HepG2 (cell line): ENCODE measurements at regions not wholly inside any gene's neighbourhood (a gene's known extent, or its start where the extent isn't known, plus 50 kb on each side); places are given as distances from the start of the nearest gene placed in this dataset.

Source experiments
- ATAC-seq: fragments of 200-7000 bp; cut with Tn5 transposase; 3 replicates; pipeline ENCODE4 v1.9.1; 2020; ENCODE audit warnings: mild to moderate bottlenecking, moderate library complexity
- BruUV-seq: library from RNA; stranded (reverse); fragments of 400-500 nt; replicated peaks from 2 replicates; lab custom pipeline; 2021; lab: Mats Ljungman, UMichigan
- CTCF ChIA-PET: fragments of 300-600 bp; formaldehyde crosslinking; extraction: SDS; loops from one replicate; lab custom pipeline; 2021; ENCODE audit warnings: low total read pairs, inconsistent platforms, low intra/inter-chr PET ratio; lab: Yijun Ruan, JAX
- POLR2A ChIA-PET: fragments of 350-600 bp; sonication (Branson Sonifier 250); formaldehyde crosslinking; loops from one replicate; lab custom pipeline; 2020; ENCODE audit warnings: antibody characterized with exemption, inconsistent platforms; lab: Yijun Ruan, JAX
- DNase-seq: peaks from one replicate; pipeline ENCODE4 v3.0.0-alpha.2; 2015; ENCODE audit warnings: low spot score
- FAIRE-seq: peaks from 3 replicates; lab custom pipeline; 2011; peaks lifted over from hg19 to GRCh38; lab: Jason Lieb, UNC
- H2AFZ ChIP-seq: one replicate; pipeline ENCODE4 v1.6.1; 2011; ENCODE audit warnings: low read length, inconsistent platforms
- H3K27ac ChIP-seq: fragments of 300-600 bp; 3 replicates; pipeline ENCODE4 v1.8.0; 2011; ENCODE audit warnings: mixed run types, mild to moderate bottlenecking, mixed read lengths, low read length, inconsistent platforms; ENCODE audit not compliant: insufficient read depth; ENCODE audit errors: extremely low read length
- H3K27me3 ChIP-seq, 2 experiments: fragments of 200-600 bp in 1 of 2; 2 replicates in 1 of 2; 3 replicates in 1 of 2; pipeline versions ENCODE4 v1.6.0 to v1.8.0; 2011; ENCODE audit warnings: low read length in 2 of 2, mild to moderate bottlenecking in 2 of 2, moderate library complexity in 2 of 2, inconsistent platforms in 1 of 2; ENCODE audit not compliant: insufficient read depth in 2 of 2, control insufficient read depth in 1 of 2
- H3K36me3 ChIP-seq, 2 experiments: fragments of 200-600 bp in 1 of 2; replicated peaks in 1 of 2; 2 replicates in 1 of 2; 3 replicates in 1 of 2; pipeline versions ENCODE4 v1.5.1 to v1.8.0; 2011; ENCODE audit warnings: low read length in 2 of 2, inconsistent platforms in 1 of 2; ENCODE audit not compliant: insufficient read depth in 2 of 2, control insufficient read depth in 1 of 2
- H3K4me1 ChIP-seq: 2 replicates; pipeline ENCODE4 v1.5.1; 2012; ENCODE audit warnings: low read length, inconsistent platforms; ENCODE audit not compliant: insufficient read depth
- H3K4me2 ChIP-seq: 2 replicates; pipeline ENCODE4 v1.6.0; 2011; ENCODE audit warnings: low read depth, low read length, inconsistent platforms
- H3K4me3 ChIP-seq, 3 experiments: fragments of 200-600 bp in 1 of 3; sonication (generic), shearing (Covaris generic) in 1 of 3; replicated peaks in 1 of 3; 2 replicates each; pipeline ENCODE4 v1.5.1; 2011 to 2016; ENCODE audit warnings: low read length in 3 of 3, inconsistent platforms in 2 of 3, low read depth in 2 of 3, mild to moderate bottlenecking in 2 of 3, control low read depth in 1 of 3, mixed read lengths in 1 of 3; ENCODE audit not compliant: insufficient read depth in 1 of 3
- H3K79me2 ChIP-seq: one replicate; pipeline ENCODE4 v1.6.1; 2011; ENCODE audit warnings: low read length, inconsistent platforms; ENCODE audit not compliant: insufficient read depth
- H3K9ac ChIP-seq: 2 replicates; pipeline ENCODE4 v1.6.0; 2011; ENCODE audit warnings: mild to moderate bottlenecking, low read depth, low read length, inconsistent platforms; ENCODE audit not compliant: insufficient read depth
- H3K9me3 ChIP-seq: 2 replicates; pipeline ENCODE4 v1.5.1; 2012; ENCODE audit warnings: mild to moderate bottlenecking, low read length
- H4K20me1 ChIP-seq: 2 replicates; pipeline ENCODE4 v1.6.0; 2011; ENCODE audit warnings: inconsistent platforms, mild to moderate bottlenecking, low read length, moderate library complexity; ENCODE audit not compliant: insufficient read depth
- FOXC1 ChIP-seq: sonication (generic); formaldehyde crosslinking; IDR thresholded peaks from 2 replicates; pipeline ENCODE4 v1.8.0; 2022; ENCODE audit warnings: mild to moderate bottlenecking, missing genetic modification reagents, borderline replicate concordance
- GATA4 ChIP-seq: sonication (generic); IDR thresholded peaks from 2 replicates; pipeline ENCODE4 v1.6.1; 2016; ENCODE audit warnings: antibody characterized with exemption, low read depth, borderline replicate concordance
- HNF4A ChIP-seq: sonication (generic); formaldehyde crosslinking; IDR thresholded peaks from 2 replicates; pipeline ENCODE4 v1.4.0; 2020; ENCODE audit warnings: missing genetic modification reagents
- JUNB ChIP-seq: sonication (generic); formaldehyde crosslinking; IDR thresholded peaks from 2 replicates; pipeline ENCODE4 v1.8.0; 2022; ENCODE audit warnings: missing genetic modification reagents, mild to moderate bottlenecking, borderline replicate concordance
- KDM6A ChIP-seq: IDR thresholded peaks from 2 replicates; pipeline ENCODE4 v1.6.1; 2016; ENCODE audit warnings: low read depth
- MEIS1 ChIP-seq: sonication (generic); formaldehyde crosslinking; IDR thresholded peaks from 2 replicates; pipeline ENCODE4 v1.9.0; 2021; ENCODE audit warnings: mild to moderate bottlenecking, missing genetic modification reagents, moderate library complexity, borderline replicate concordance
- ZEB1 ChIP-seq: IDR thresholded peaks from 2 replicates; pipeline ENCODE4 v1.6.1; 2012; ENCODE audit warnings: mild to moderate bottlenecking, low read depth, inconsistent platforms; ENCODE audit not compliant: insufficient replicate concordance
- ZNF292 ChIP-seq: sonication (generic); formaldehyde crosslinking; IDR thresholded peaks from 2 replicates; pipeline ENCODE4 v1.8.1; 2022; ENCODE audit warnings: mild to moderate bottlenecking, low read depth, missing genetic modification reagents, borderline replicate concordance
- ZNF674 ChIP-seq: sonication (generic); formaldehyde crosslinking; IDR thresholded peaks from 2 replicates; pipeline ENCODE4 v1.5.0; 2020; ENCODE audit warnings: low read depth, mild to moderate bottlenecking, missing genetic modification reagents
- WGBS: methylation state at CpG from one replicate; pipeline ENCODE4 v1.1.6; 2017; ENCODE audit warnings: low lambda C conversion rate; 5-methylcytosine and 5-hydroxymethylcytosine counted together
- in situ Hi-C: cut with HindIII; loops from 2 replicates; pipeline ENCODE4 v1.10.0; 2017; ENCODE audit warnings: low pct_unique_long_range_greater_than_20kb; ENCODE audit not compliant: extremely low pct_ligation_motif_present
- intact Hi-C: fragments of 100-400 bp; cut with micrococcal nuclease; formaldehyde crosslinking; loops from one replicate; pipeline ENCODE4 v1.10.0; 2022; ENCODE audit not compliant: unreplicated experiment
- TF ChIP-seq, protein P1 (sequence below): sonication (generic); formaldehyde crosslinking; IDR thresholded peaks from 2 replicates; pipeline ENCODE4 v1.4.0; 2020; ENCODE audit warnings: mild to moderate bottlenecking, low read depth, missing genetic modification reagents

DNA sequence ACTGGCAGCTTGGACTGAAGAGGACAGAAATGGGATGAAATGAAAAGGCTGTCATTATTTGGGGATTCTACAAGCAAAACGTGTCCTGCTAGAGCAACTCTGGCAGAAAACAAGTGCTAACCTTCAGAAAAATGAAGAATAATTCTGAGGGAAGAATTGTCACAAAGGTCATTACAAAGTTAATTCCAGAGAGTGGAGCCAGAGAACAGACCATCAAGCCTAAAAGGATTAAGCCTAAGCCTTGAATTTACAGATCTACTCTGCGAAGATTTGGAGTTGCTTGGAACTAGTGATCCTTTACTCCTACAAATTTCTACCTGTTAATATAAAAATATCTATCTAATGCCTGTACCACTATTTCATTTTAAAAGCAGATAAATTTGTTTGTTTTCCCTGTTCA is 1077.3 kb upstream of the CNTN5 start:
- Histone ChIP-seq H3K9me3 (no peaks in the 10 kb centered on the region; the same call in 1 of the 2 replicates), H4K20me1 (no peaks in the 10 kb centered on the region), H3K79me2 (no peaks in the 10 kb centered on the region), H3K4me1 (no peaks in the 10 kb centered on the region), H3K27ac (no peak overlapping the region), H3K36me3 (no peaks in the 10 kb centered on the region), H3K27me3 (no peaks in the 10 kb centered on the region), H3K4me2 (no peak overlapping the region), H3K9ac (no peak overlapping the region), H3K4me3 (no peak overlapping the region), H2AFZ (no peak overlapping the region)
- DNase-seq, result no peak
- ChIA-PET CTCF (no interaction called here), POLR2A (no interaction called here)
- no TSS peak for BruUV-seq
- intact Hi-C loops, result no loop called here
- FAIRE-seq, result no peak
- in situ Hi-C loops, result no loop called here
- ATAC-seq, result no peak
- TF ChIP-seq ZEB1 (no peak), JUNB (CRISPR knock-in tag) (no peak), GATA4 (no peak), KDM6A (no peak), MEIS1 (CRISPR knock-in tag) (no peak), ZNF674 (no peak)
- 0% methylated on average over 2 of the region's 2 CpGs for WGBS

GRCh38 chr11:97948793-97949192 is 1072.0 kb upstream of the CNTN5 start:
- BruUV-seq, result no TSS peak
- ChIA-PET POLR2A (no interaction called here), CTCF (no interaction called here)
- DNase-seq, result no peak
- Histone ChIP-seq H4K20me1 (no peaks in the 10 kb centered on the region), H3K9ac (no peak overlapping the region), H3K27me3 (no peaks in the 10 kb centered on the region), H3K9me3 (no peaks in the 10 kb centered on the region; the same call in 1 of the 2 replicates), H3K79me2 (no peaks in the 10 kb centered on the region), H3K4me3 (no peak overlapping the region), H3K36me3 (no peaks in the 10 kb centered on the region), H2AFZ (no peak overlapping the region), H3K4me2 (no peak overlapping the region), H3K4me1 (no peaks in the 10 kb centered on the region), H3K27ac (no peak overlapping the region)
- 37% methylated on average over 1 of the region's 1 CpG for WGBS
- in situ Hi-C loops, result no loop called here
- intact Hi-C loops, result no loop called here
- FAIRE-seq, result no peak
- no peak for ATAC-seq
- TF ChIP-seq FOXC1 (CRISPR knock-in tag) (no peak), HNF4A (CRISPR knock-in tag) (no peak), ZNF292 (CRISPR knock-in tag) (no peak)
- TF ChIP-seq, protein P1, sequence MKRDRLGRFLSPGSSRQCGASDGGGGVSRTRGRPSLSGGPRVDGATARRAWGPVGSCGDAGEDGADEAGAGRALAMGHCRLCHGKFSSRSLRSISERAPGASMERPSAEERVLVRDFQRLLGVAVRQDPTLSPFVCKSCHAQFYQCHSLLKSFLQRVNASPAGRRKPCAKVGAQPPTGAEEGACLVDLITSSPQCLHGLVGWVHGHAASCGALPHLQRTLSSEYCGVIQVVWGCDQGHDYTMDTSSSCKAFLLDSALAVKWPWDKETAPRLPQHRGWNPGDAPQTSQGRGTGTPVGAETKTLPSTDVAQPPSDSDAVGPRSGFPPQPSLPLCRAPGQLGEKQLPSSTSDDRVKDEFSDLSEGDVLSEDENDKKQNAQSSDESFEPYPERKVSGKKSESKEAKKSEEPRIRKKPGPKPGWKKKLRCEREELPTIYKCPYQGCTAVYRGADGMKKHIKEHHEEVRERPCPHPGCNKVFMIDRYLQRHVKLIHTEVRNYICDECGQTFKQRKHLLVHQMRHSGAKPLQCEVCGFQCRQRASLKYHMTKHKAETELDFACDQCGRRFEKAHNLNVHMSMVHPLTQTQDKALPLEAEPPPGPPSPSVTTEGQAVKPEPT (CRISPR knock-in tag), result no peak
